ENCODE measurements at regions not wholly inside any gene's neighbourhood (a gene's known extent, or its start where the extent isn't known, plus 50 kb on each side); places are given as distances from the start of the nearest gene placed in this dataset.

GRCh38 chr10:117863771-117864170 lies 183.0 kb downstream of the RAB11FIP2 start:
- Histone ChIP-seq H3K4me2 (replicated peaks; ENCODE audit: extremely low read depth, low read length, poor library complexity, severe bottlenecking) (no peak overlapping the region), H3K9ac (ENCODE audit: insufficient read depth, low read length, poor library complexity, severe bottlenecking) (no peak overlapping the region), H3K4me1 (ENCODE audit: control insufficient read depth in 1 of 2, insufficient read depth in 2 of 2, low read length in 2 of 2) (no peaks in the 10 kb centered on the region), H2AFZ (ENCODE audit: insufficient read depth, low read depth, low read length, poor library complexity, severe bottlenecking) (no peak overlapping the region), H3K9me3 (replicated peaks in 1 of 2; ENCODE audit: control insufficient read depth in 1 of 2, insufficient read depth in 1 of 2, low read length in 2 of 2) (no peaks in the 10 kb centered on the region), H3K4me3 (replicated peaks in 1 of 3; ENCODE audit: low read depth in 2 of 3, low read length in 3 of 3) (no peak overlapping the region), H3K36me3 (replicated peaks in 1 of 2; ENCODE audit: control insufficient read depth in 1 of 2, insufficient read depth in 2 of 2, low read length in 2 of 2) (no peaks in the 10 kb centered on the region), H3K79me2 (ENCODE audit: insufficient read depth, low read length) (no peaks in the 10 kb centered on the region), H3K27me3 (ENCODE audit: control insufficient read depth in 2 of 2, insufficient read depth in 2 of 2, low read length in 2 of 2) (no peaks in the 10 kb centered on the region), H3K27ac (ENCODE audit: low read depth in 1 of 2, low read length in 2 of 2) (no peak overlapping the region), H4K20me1 (ENCODE audit: insufficient read depth, low read length) (no peaks in the 10 kb centered on the region)
- Mint-ChIP-seq H3K9me3 (no peaks in the 10 kb centered on the region), H3K27me3 (ENCODE audit: low read depth in 3 of 3) (peaks cover 2 to 5% (median 4%) of the 10 kb centered on the region in 3 donors), H3K27ac (no peak overlapping the region), H3K36me3 (no peaks in the 10 kb centered on the region), H3K4me1 (no peaks in the 10 kb centered on the region), H3K4me3 (no peak overlapping the region)
- DNase-seq, result no peak
- WGBS (ENCODE audit: insufficient coverage), result no CpG with 5 or more reads among the region's 2 CpGs
- intact Hi-C loops (cut with micrococcal nuclease), result no loop called here
- TF ChIP-seq, protein P1, sequence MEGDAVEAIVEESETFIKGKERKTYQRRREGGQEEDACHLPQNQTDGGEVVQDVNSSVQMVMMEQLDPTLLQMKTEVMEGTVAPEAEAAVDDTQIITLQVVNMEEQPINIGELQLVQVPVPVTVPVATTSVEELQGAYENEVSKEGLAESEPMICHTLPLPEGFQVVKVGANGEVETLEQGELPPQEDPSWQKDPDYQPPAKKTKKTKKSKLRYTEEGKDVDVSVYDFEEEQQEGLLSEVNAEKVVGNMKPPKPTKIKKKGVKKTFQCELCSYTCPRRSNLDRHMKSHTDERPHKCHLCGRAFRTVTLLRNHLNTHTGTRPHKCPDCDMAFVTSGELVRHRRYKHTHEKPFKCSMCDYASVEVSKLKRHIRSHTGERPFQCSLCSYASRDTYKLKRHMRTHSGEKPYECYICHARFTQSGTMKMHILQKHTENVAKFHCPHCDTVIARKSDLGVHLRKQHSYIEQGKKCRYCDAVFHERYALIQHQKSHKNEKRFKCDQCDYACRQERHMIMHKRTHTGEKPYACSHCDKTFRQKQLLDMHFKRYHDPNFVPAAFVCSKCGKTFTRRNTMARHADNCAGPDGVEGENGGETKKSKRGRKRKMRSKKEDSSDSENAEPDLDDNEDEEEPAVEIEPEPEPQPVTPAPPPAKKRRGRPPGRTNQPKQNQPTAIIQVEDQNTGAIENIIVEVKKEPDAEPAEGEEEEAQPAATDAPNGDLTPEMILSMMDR (IDR thresholded peaks at IDR 0.05), result no peak

DNA sequence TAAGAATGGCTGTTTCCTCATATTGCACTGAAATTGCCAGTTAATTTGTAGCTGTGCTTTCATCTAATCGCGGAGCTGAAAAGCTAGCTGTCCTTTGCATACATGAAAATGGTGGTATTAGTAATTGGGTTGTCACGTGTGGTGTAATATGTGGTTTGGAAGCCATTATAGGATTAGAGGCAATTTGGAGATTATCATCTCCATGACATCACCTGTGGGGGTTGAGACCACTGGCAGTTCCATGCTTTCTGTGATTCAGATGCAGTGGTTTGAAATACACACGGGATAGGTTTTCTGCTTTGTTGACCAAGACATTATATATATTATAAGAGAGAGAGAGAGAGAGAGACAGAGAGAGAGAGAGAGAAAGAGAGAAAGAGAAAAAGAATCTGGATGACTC lies 180.8 kb downstream of the RAB11FIP2 start:
- Mint-ChIP-seq H3K9me3 (no peaks in the 10 kb centered on the region), H3K4me1 (no peaks in the 10 kb centered on the region), H3K27ac (no peak overlapping the region), H3K27me3 (ENCODE audit: low read depth in 3 of 3) (peaks cover 0 to 9% (median 8%) of the 10 kb centered on the region in 3 donors), H3K4me3 (no peak overlapping the region), H3K36me3 (no peaks in the 10 kb centered on the region)
- Histone ChIP-seq H4K20me1 (ENCODE audit: insufficient read depth, low read length) (no peaks in the 10 kb centered on the region), H3K4me3 (replicated peaks in 1 of 3; ENCODE audit: low read depth in 2 of 3, low read length in 3 of 3) (no peak overlapping the region), H3K4me1 (ENCODE audit: control insufficient read depth in 1 of 2, insufficient read depth in 2 of 2, low read length in 2 of 2) (no peaks in the 10 kb centered on the region), H3K27me3 (ENCODE audit: control insufficient read depth in 2 of 2, insufficient read depth in 2 of 2, low read length in 2 of 2) (no peaks in the 10 kb centered on the region), H3K4me2 (replicated peaks; ENCODE audit: extremely low read depth, low read length, poor library complexity, severe bottlenecking) (no peak overlapping the region), H3K9me3 (replicated peaks in 1 of 2; ENCODE audit: control insufficient read depth in 1 of 2, insufficient read depth in 1 of 2, low read length in 2 of 2) (no peaks in the 10 kb centered on the region), H2AFZ (ENCODE audit: insufficient read depth, low read depth, low read length, poor library complexity, severe bottlenecking) (no peak overlapping the region), H3K27ac (ENCODE audit: low read depth in 1 of 2, low read length in 2 of 2) (no peak overlapping the region), H3K36me3 (replicated peaks in 1 of 2; ENCODE audit: control insufficient read depth in 1 of 2, insufficient read depth in 2 of 2, low read length in 2 of 2) (no peaks in the 10 kb centered on the region), H3K9ac (ENCODE audit: insufficient read depth, low read length, poor library complexity, severe bottlenecking) (no peak overlapping the region), H3K79me2 (ENCODE audit: insufficient read depth, low read length) (no peaks in the 10 kb centered on the region)
- TF ChIP-seq, protein P1 (IDR thresholded peaks at IDR 0.05), result no peak
- no peak for DNase-seq
- WGBS (ENCODE audit: insufficient coverage), result 100% methylated on average over 2 of the region's 4 CpGs
- intact Hi-C loops (cut with micrococcal nuclease), result no loop called here

Measured in CD14-positive monocyte (primary cell).